NCI-H748 treated with DMSO at 0.1 percent for 48 hours (cell line): ENCODE measurements at regions not wholly inside any gene's neighbourhood (a gene's known extent, or its start where the extent isn't known, plus 50 kb on each side); places are given as distances from the start of the nearest gene placed in this dataset.
"Not testable (repeated sequence)": the region's sequence is repeated elsewhere in the genome, so short reads cannot be mapped to it uniquely, and the experiment has no call there.

Source experiments
- DNase-seq: peaks from one replicate; lab custom pipeline; 2025; lab: John Stamatoyannopoulos, UW

- DNase-seq, result no peak
Measured at GRCh38 chr7:9210114-9210513, 776.7 kb downstream of the NXPH1 start.

GRCh38 chr7:9217204-9217603, 783.8 kb downstream of the NXPH1 start:
- peak; percentile 68 for DNase-seq

- DNase-seq, result no peak
Measured at GRCh38 chr7:9226500-9226899, 793.1 kb downstream of the NXPH1 start.

GRCh38 chr7:9231630-9232121, 798.3 kb downstream of the NXPH1 start:
- DNase-seq, result peak; percentile 86

GRCh38 chr7:9240001-9240400, 806.6 kb downstream of the NXPH1 start:
- no peak for DNase-seq

- no peak for DNase-seq
Measured at GRCh38 chr7:9241826-9242225, 808.4 kb downstream of the NXPH1 start.

- no peak for DNase-seq
Measured at GRCh38 chr7:9242636-9243035, 809.2 kb downstream of the NXPH1 start.

GRCh38 chr7:9250876-9251275, 817.5 kb downstream of the NXPH1 start:
- DNase-seq, result no peak

- no peak for DNase-seq
Measured at GRCh38 chr7:9264395-9264794, 831.0 kb downstream of the NXPH1 start.

GRCh38 chr7:9280088-9280487, 846.7 kb downstream of the NXPH1 start:
- DNase-seq, result no peak

- DNase-seq, result no peak
Measured at GRCh38 chr7:9283246-9283645, 849.8 kb downstream of the NXPH1 start.

GRCh38 chr7:9302436-9302835, 869.0 kb downstream of the NXPH1 start:
- no peak for DNase-seq

GRCh38 chr7:9307131-9307530, 873.7 kb downstream of the NXPH1 start:
- DNase-seq, result peak; percentile 7

GRCh38 chr7:9324513-9324912, 891.1 kb downstream of the NXPH1 start:
- DNase-seq, result no peak

GRCh38 chr7:9328296-9328695, 894.9 kb downstream of the NXPH1 start:
- DNase-seq, result no peak

GRCh38 chr7:9349625-9350024, 916.2 kb downstream of the NXPH1 start:
- no peak for DNase-seq

GRCh38 chr7:9391221-9391620, 957.8 kb downstream of the NXPH1 start:
- no peak for DNase-seq

- no peak for DNase-seq
Measured at GRCh38 chr7:9391984-9392383, 958.6 kb downstream of the NXPH1 start.

- not testable (repeated sequence) for DNase-seq
Measured at GRCh38 chr7:9404386-9404785, 971.0 kb downstream of the NXPH1 start.

- no peak for DNase-seq
Measured at GRCh38 chr7:9407816-9408215, 974.4 kb downstream of the NXPH1 start.

GRCh38 chr7:9453521-9453920, 1020.1 kb downstream of the NXPH1 start:
- DNase-seq, result no peak

GRCh38 chr7:9488555-9488954, 1055.1 kb downstream of the NXPH1 start:
- DNase-seq, result no peak

- no peak for DNase-seq
Measured at GRCh38 chr7:9498303-9498702, 1064.9 kb downstream of the NXPH1 start.

- no peak for DNase-seq
Measured at GRCh38 chr7:9502269-9502668, 1068.9 kb downstream of the NXPH1 start.

- DNase-seq, result no peak
Measured at GRCh38 chr7:9504678-9505077, 1071.3 kb downstream of the NXPH1 start.
